GM23338 (cell line): ENCODE measurements at regions not wholly inside any gene's neighbourhood (a gene's known extent, or its start where the extent isn't known, plus 50 kb on each side); places are given as distances from the start of the nearest gene placed in this dataset.

Experiments used
- ATAC-seq: fragments of 200-7000 bp; cut with Tn5 transposase; 3 replicates; pipeline ENCODE4 v1.9.1; 2020
- DNase-seq: peaks from one replicate; pipeline ENCODE4 v3.0.0-alpha.2; 2015; ENCODE audit warnings: low spot score
- H2AFZ ChIP-seq: fragments of 200-600 bp; sonication (generic); 2 replicates; pipeline ENCODE4 v1.8.0; 2016; ENCODE audit warnings: antibody characterized with exemption, mild to moderate bottlenecking, moderate library complexity
- H3F3A ChIP-seq: fragments of 200-600 bp; sonication (generic); replicated peaks from 2 replicates; pipeline ENCODE4 v1.8.0; 2017; ENCODE audit warnings: antibody characterized with exemption, mixed run types, low read depth
- H3K27ac ChIP-seq: fragments of 200-600 bp; sonication (generic); 2 replicates; pipeline ENCODE4 v1.6.1; 2016; ENCODE audit warnings: low read depth
- H3K27me3 ChIP-seq: fragments of 200-600 bp; sonication (generic); 2 replicates; pipeline ENCODE4 v1.8.0; 2016; ENCODE audit warnings: mild to moderate bottlenecking, mixed run types, moderate library complexity; ENCODE audit not compliant: insufficient read depth
- H3K36me3 ChIP-seq: fragments of 200-600 bp; sonication (generic); 2 replicates; pipeline ENCODE4 v1.8.0; 2016; ENCODE audit warnings: mild to moderate bottlenecking; ENCODE audit not compliant: insufficient read depth
- H3K4me1 ChIP-seq: fragments of 200-600 bp; sonication (generic); 2 replicates; pipeline ENCODE4 v1.8.0; 2016; ENCODE audit warnings: mild to moderate bottlenecking, moderate library complexity; ENCODE audit not compliant: insufficient read depth
- H3K4me2 ChIP-seq: fragments of 200-600 bp; sonication (generic); 2 replicates; pipeline ENCODE4 v1.7.1; 2017; ENCODE audit warnings: mixed run types
- H3K4me3 ChIP-seq: fragments of 200-600 bp; sonication (generic); 2 replicates; pipeline ENCODE4 v1.6.1; 2016; ENCODE audit warnings: mixed run types
- H3K79me2 ChIP-seq: fragments of 200-600 bp; sonication (generic); replicated peaks from 2 replicates; pipeline ENCODE4 v1.8.0; 2017; ENCODE audit warnings: mild to moderate bottlenecking; ENCODE audit not compliant: insufficient read depth
- H3K9me2 ChIP-seq: fragments of 200-600 bp; sonication (generic); 2 replicates; pipeline ENCODE4 v1.8.0; 2017; ENCODE audit not compliant: insufficient read depth
- H4K20me1 ChIP-seq: fragments of 200-600 bp; sonication (generic); replicated peaks from 2 replicates; pipeline ENCODE4 v1.8.0; 2017; ENCODE audit warnings: mild to moderate bottlenecking; ENCODE audit not compliant: insufficient read depth
- H3K27ac Mint-ChIP-seq: 2 replicates; pipeline ENCODE4 v1.8.0; 2020; ENCODE audit warnings: inconsistent platforms, mild to moderate bottlenecking, moderate library complexity, mixed read lengths
- H3K27me3 Mint-ChIP-seq: 3 replicates; pipeline ENCODE4 v1.8.0; 2022; ENCODE audit warnings: low read depth, mild to moderate bottlenecking, moderate library complexity, mixed read lengths, inconsistent platforms; ENCODE audit not compliant: insufficient read depth, poor library complexity
- H3K36me3 Mint-ChIP-seq: 3 replicates; pipeline ENCODE4 v1.8.0; 2021; ENCODE audit warnings: low read depth, mild to moderate bottlenecking, inconsistent platforms, moderate library complexity, mixed read lengths
- H3K4me1 Mint-ChIP-seq: 3 replicates; pipeline ENCODE4 v1.8.0; 2020; ENCODE audit warnings: mild to moderate bottlenecking, inconsistent platforms, mixed read lengths
- H3K4me3 Mint-ChIP-seq: 3 replicates; pipeline ENCODE4 v1.8.0; 2021; ENCODE audit warnings: moderate library complexity, mild to moderate bottlenecking, inconsistent platforms, mixed read lengths
- H3K9me3 Mint-ChIP-seq: 3 replicates; pipeline ENCODE4 v1.8.0; 2020; ENCODE audit warnings: moderate library complexity, mild to moderate bottlenecking, inconsistent platforms, mixed read lengths
- CREB1 ChIP-seq: fragments of 250-450 bp; sonication (Bioruptor Pico); IDR thresholded peaks from 2 replicates; pipeline ENCODE4 v1.5.0; 2020; ENCODE audit warnings: low read depth, mild to moderate bottlenecking, moderate library complexity
- CTCF ChIP-seq, 2 experiments: fragments of 200-600 bp in 1 of 2; sonication (generic) in 1 of 2; conservative IDR thresholded peaks; 2 replicates each; pipeline versions ENCODE4 v1.5.1 to v1.6.1; 2016 to 2017; ENCODE audit warnings: antibody characterized with exemption in 2 of 2, low read depth in 2 of 2, mild to moderate bottlenecking in 2 of 2, moderate library complexity in 1 of 2
- ETS1 ChIP-seq: IDR thresholded peaks from 2 replicates; pipeline ENCODE4 v1.6.1; 2016; ENCODE audit warnings: antibody characterized with exemption
- EZH2 ChIP-seq: fragments of 200-600 bp; sonication (generic); IDR thresholded peaks from one replicate; pipeline ENCODE4 v1.8.0; 2017; ENCODE audit warnings: antibody characterized with exemption, mild to moderate bottlenecking, low read depth; ENCODE audit not compliant: unreplicated experiment
- EZH2phosphoT487 ChIP-seq: fragments of 200-600 bp; sonication (generic); IDR thresholded peaks from one replicate; pipeline ENCODE4 v1.8.1; 2018; ENCODE audit warnings: antibody characterized with exemption; ENCODE audit not compliant: unreplicated experiment
- JUNB ChIP-seq: IDR thresholded peaks from one replicate; pipeline ENCODE4 v1.6.1; 2016; ENCODE audit warnings: antibody characterized with exemption; ENCODE audit not compliant: unreplicated experiment
- NANOG ChIP-seq: IDR thresholded peaks from 2 replicates; pipeline ENCODE4 v1.6.1; 2016; ENCODE audit warnings: antibody characterized with exemption, borderline replicate concordance
- POLR2AphosphoS5 ChIP-seq: IDR thresholded peaks from 2 replicates; pipeline ENCODE4 v1.6.1; 2016; ENCODE audit warnings: antibody characterized with exemption, low read depth
- REST ChIP-seq: IDR thresholded peaks from one replicate; pipeline ENCODE4 v1.6.1; 2018; ENCODE audit warnings: antibody characterized with exemption; ENCODE audit not compliant: unreplicated experiment
- STAT1 ChIP-seq: IDR thresholded peaks from one replicate; pipeline ENCODE4 v1.6.1; 2016; ENCODE audit warnings: antibody characterized with exemption; ENCODE audit not compliant: unreplicated experiment
- ZNF114 ChIP-seq: fragments of 250-450 bp; sonication (Bioruptor Pico); IDR thresholded peaks from 2 replicates; pipeline ENCODE4 v1.5.0; 2020; ENCODE audit warnings: mild to moderate bottlenecking, moderate library complexity
- ZNF331 ChIP-seq: fragments of 250-450 bp; sonication (Bioruptor Pico); IDR thresholded peaks from 2 replicates; pipeline ENCODE4 v1.5.0; 2020; ENCODE audit warnings: low read depth, mild to moderate bottlenecking, moderate library complexity
- ZNF462 ChIP-seq: fragments of 250-450 bp; sonication (Bioruptor Pico); IDR thresholded peaks from 2 replicates; pipeline ENCODE4 v1.5.0; 2020; ENCODE audit warnings: mild to moderate bottlenecking, moderate library complexity

GRCh38 chr6:19557191-19557590 lies 280.0 kb upstream of the ID4 start:
- H3K4me2 ChIP-seq = no peak overlapping the region
- ATAC-seq = no peak
- H3F3A ChIP-seq = no peaks in the 10 kb centered on the region
- H3K27ac ChIP-seq = no peak overlapping the region
- H3K4me1 ChIP-seq = no peaks in the 10 kb centered on the region
- Mint-ChIP-seq H3K4me1 (no peaks in the 10 kb centered on the region), H3K27ac (no peak overlapping the region), H3K4me3 (no peak overlapping the region), H3K9me3 (peaks cover 4% of the 10 kb centered on the region; the same call in 1 of the 3 replicates), H3K27me3 (no peaks in the 10 kb centered on the region), H3K36me3 (no peaks in the 10 kb centered on the region; the same call in 2 of the 3 replicates)
- H3K79me2 ChIP-seq = no peaks in the 10 kb centered on the region
- no peak for DNase-seq
- H3K9me2 ChIP-seq = no peaks in the 10 kb centered on the region
- H2AFZ ChIP-seq = no peak overlapping the region
- H3K27me3 ChIP-seq = no peaks in the 10 kb centered on the region
- TF ChIP-seq NANOG = no peak
- TF ChIP-seq ZNF114 = no peak
- no peak for TF ChIP-seq REST
- no peak for TF ChIP-seq ZNF331 (CRISPR knock-in tag)
- no peak for TF ChIP-seq ZNF462 (CRISPR knock-in tag)
- TF ChIP-seq EZH2 = no peak
- no peak for TF ChIP-seq JUNB
- no peak for TF ChIP-seq ETS1
- no peak for TF ChIP-seq POLR2AphosphoS5
- no peak for TF ChIP-seq CREB1 (CRISPR knock-in tag)
- no peak for TF ChIP-seq CTCF (conservative IDR thresholded peaks at IDR 0.05; ENCODE audit: low read depth in 2 of 2)
- TF ChIP-seq STAT1 = no peak
- no peak for TF ChIP-seq EZH2phosphoT487
- H3K4me3 ChIP-seq = no peak overlapping the region
- no peaks in the 10 kb centered on the region for H3K36me3 ChIP-seq
- no peaks in the 10 kb centered on the region for H4K20me1 ChIP-seq
